Stimulated activated CD8-positive, alpha-beta memory T cell treated with anti-CD3 and anti-CD28 coated beads, Interleukin-15, amount 100 ng/mL, for 48 hours (primary cell): ENCODE measurements at regions not wholly inside any gene's neighbourhood (a gene's known extent, or its start where the extent isn't known, plus 50 kb on each side); places are given as distances from the start of the nearest gene placed in this dataset.
"Not testable (repeated sequence)": the region's sequence is repeated elsewhere in the genome, so short reads cannot be mapped to it uniquely, and the experiment has no call there.

Experiments used
- DNase-seq, 2 donors: peaks; one replicate each; pipeline ENCODE4 v3.0.0-alpha.2; 2020; ENCODE audit warnings: low read depth in 2 of 2

- DNase-seq = not testable (repeated sequence)
These were observed 136.6 kb upstream of the PROKR2 start for GRCh38 chr20:5453316-5453715.

DNA sequence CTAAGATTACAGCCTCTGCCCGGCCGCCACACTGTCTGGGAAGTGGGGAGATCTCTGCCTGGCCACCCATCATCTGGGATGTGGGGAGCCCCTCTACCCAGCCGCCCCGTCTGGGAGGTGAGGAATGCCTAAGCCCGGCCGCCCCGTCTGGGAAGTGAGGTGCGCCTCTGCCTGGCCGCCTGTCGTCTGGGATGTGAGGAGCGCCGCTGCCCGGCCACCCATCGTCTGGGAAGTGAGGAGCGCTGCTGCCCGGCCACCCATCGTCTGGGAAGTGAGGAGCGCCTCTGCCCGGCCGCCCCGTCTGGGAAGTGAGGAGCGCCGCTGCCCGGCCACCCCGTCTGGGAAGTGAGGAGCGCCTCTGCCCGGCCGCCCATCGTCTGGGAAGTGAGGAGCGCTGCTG lies 135.9 kb upstream of the PROKR2 start:
- DNase-seq = not testable (repeated sequence)

DNA sequence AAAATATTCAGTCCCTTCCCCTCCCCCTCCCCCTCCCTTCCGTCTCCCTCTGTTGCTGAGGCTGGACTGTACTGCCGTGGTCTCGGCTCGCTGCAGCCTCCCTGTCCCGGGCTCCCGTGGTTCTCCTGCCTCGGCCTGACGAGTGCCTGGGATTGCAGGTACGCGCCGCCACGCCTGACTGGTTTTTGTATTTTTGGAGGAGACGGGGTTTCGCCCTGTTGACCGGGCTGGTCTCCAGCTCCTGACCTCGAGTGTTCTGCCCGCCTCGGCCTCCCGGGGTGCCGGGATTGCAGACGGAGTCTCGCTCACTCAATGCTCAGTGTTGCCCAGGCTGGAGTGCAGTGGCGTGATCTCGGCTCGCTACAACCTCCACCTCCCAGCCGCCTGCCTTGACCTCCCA lies 135.5 kb upstream of the PROKR2 start:
- not testable (repeated sequence) for DNase-seq

- no peak for DNase-seq
These were observed 135.0 kb upstream of the PROKR2 start for GRCh38 chr20:5451643-5452210.

DNA sequence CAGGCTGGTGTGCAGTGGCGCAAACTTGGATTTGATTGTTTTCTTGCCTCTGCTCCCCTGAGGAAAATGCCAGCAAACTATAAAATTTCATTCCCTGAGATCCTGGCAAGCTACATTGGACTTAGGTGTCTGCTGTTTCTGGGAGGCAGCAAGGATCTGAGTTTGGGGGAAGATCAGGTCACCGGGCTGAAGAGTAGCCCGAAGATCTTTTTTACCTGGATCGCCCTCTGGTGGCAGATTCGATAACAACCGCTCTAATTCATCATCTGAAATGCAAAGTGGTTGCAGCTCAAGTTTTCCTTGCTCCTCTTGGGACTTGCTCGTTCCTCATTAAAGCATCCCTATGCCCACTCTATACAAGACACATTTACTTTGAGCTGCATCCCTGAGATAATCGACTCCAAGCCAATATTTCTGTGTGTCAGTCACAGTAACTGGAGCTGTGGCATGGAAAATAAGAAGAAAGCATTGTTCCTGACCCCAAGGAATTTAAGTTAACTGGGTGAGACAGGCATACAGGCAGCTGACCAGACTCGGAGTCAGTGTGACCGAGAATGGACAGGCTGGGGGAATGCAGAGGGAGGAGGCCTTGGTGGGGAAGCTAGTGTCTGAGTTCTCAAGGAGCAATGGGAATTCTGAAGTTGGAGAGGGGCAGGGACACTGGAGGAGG lies 131.8 kb upstream of the PROKR2 start:
- DNase-seq = peak; percentile 2 to 6

- DNase-seq = no peak
These were observed 130.4 kb upstream of the PROKR2 start for GRCh38 chr20:5447188-5447587.

DNA sequence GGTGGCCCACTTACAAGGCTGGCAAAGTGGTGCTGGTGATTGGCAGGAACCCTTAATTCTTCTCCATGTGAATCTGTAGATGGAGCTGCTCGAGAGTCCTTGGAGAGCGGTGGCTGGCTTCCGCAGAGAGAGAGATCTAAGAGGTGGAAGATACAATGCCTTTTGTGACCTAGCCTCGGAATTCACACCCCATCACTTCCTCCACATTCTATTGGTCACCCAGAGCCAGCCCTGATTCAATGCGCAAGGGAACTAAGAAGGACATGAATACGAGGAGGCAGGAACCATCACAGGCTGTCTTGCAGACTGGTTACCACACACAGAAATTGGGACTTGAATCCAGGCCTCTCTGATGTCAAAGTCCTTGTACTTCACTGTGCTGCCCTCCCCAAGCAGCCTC lies 128.9 kb upstream of the PROKR2 start:
- no peak for DNase-seq

DNA sequence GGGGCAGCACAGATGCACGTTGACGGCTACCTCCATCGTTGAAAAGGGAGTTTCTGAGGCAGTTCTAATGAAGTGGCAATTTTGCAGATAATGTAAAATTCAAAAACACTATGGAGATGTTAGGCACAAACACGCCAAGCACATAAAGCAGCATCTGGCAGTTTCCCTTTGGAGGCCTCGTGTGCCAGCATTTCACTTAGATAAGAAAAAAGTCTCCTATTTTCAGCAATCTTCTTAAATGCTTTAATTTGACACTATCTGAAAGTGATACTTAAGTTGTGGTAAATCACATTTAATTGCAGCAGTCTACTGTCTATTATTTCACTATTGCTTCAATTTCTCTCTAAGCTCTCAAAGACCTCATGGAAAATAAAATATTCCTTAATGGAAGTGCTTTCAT lies 125.3 kb upstream of the PROKR2 start:
- DNase-seq = no peak

DNA sequence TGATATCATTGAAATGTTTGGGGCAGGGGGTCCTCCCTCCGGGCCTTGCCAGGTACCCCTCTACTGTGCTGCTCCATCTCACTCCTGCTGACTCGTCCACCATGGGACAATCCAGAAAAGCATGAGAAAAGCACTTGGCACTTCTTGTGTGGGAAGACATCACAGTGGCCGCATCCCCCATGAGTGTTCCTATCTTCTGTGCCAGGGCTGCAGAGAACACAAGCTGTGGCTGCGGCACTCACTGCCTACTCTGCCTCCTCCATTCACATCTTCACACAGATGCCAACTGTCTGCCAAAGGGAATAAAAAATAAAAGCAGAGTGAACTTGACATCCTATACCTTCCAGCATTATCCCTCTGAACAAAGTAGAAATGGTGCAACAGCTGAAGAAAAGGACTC lies 117.4 kb upstream of the PROKR2 start:
- no peak for DNase-seq

GRCh38 chr20:5433352-5433751 lies 116.6 kb upstream of the PROKR2 start:
- no peak for DNase-seq

GRCh38 chr20:5432030-5432429 lies 115.3 kb upstream of the PROKR2 start:
- DNase-seq = no peak

DNA sequence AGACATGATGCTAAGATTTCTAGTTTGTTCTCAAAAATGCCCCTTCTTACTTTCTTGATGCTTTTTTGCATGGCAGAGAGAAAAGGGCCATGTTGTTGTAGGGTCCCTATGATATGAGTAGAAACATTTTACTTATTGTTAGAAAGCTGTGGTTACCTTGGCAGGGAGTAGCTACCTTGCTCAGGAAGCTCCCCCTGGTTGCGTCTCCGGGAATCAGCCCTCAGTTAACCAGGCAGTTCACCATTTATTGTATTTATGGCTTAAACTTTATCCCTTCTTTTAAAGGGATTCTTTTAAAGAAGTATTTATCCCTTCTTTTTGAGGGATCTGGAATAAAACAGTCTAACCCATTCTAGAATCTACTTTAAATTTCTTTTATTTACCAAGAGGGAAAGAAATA lies 113.9 kb upstream of the PROKR2 start:
- no peak for DNase-seq

GRCh38 chr20:5426026-5426425 lies 109.3 kb upstream of the PROKR2 start:
- DNase-seq = no peak

DNA sequence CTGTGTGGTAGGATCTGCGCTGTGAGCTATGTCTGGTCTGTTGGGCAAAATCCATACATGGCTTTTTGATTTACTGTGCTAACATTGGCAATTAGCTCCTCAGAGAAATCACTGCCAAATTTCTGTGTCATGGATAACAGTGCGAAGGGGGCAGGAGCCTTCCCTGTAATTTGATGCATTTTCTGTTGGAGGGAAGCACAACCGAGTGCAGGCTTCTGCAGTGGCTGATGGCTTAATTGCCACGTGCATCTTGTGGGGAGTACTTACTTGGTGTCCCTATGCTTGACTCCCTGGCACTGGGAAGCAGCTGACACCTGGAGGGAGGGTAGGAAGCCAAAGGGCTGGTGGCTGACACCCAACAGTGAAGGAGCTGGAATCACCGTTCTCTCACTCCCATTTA lies 99.3 kb upstream of the PROKR2 start:
- no peak for DNase-seq

GRCh38 chr20:5413394-5413793 lies 96.6 kb upstream of the PROKR2 start:
- no peak for DNase-seq

DNA sequence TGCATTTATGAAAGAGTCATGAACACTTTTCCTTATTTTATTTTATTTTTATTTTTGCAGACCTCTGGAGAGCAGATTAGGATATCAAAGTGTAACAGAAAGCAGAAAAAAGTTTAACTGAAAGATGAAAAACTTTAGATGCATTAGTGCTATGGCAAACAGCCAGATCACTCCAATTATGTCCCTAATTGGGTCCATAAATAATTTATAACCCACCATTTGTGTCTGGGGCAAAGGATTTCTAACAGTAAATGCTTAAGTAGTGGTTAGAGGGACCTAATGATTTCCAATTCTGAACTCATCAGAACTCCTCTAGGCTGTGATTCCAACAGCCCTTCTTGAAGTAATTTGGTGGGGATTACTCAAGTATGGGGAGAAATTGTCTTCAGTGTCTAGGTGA lies 93.7 kb upstream of the PROKR2 start:
- no peak for DNase-seq

- no peak for DNase-seq
These were observed 86.3 kb upstream of the PROKR2 start for GRCh38 chr20:5402903-5403531.

DNA sequence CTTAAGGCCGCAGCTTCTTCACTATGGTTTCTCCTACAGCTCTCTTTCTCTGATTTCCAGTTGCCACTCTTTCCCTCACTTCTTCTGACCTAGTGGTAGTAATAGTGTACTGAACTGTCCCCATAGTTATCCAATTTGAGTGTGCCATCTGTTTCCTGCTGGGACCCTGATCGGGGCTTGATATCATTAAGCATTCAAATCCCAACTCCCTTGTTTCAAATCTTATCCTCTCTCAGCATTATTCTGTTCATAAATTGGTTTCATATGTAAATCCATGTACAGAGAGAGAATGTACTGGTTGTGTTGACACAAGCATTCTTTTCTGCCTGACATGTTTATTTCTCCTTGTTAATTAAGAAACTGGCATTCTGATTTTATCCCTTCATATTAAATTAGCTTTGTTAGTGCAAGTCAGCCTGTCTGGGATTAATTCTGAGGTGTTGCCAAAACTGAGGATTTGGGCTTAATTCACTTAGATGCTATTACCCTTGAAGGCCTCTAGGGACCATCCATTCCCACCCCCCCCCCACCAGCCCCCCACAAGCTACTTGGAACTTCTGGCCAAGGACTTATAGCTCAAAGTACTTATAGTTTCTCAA lies 84.6 kb upstream of the PROKR2 start:
- DNase-seq = no peak

DNA sequence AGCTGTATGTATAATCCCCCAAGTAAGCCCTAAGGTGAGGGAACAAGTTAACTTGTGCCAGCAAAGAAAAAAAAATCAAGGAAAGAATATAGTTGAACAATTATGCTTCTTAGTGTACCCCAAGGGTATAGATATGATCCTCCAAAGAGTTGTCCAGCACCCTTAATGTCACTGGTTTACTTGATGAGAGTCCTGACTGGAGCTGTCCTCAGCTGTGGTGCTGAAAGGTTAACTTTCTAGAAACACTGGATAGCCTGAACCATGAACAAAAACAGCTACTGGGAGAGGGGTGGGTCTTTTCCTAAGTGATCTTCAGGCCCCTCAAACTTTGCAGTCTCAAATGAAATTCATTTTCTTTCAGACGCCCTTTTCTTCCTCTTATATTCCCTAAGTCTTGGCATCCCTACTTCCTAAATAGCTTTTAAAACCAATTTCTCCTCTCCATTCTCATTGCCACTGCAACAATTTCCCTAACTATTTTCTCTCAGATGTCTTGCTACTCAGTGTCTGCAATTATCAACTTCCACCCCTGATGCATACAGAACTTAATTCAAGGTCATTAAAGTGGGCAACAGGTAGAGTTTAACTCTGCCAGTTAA lies 83.5 kb upstream of the PROKR2 start:
- no peak for DNase-seq

- DNase-seq = no peak
These were observed 80.6 kb upstream of the PROKR2 start for GRCh38 chr20:5397393-5397792.

GRCh38 chr20:5395932-5396727 lies 79.4 kb upstream of the PROKR2 start:
- no peak for DNase-seq
